ENCODE measurements at regions not wholly inside any gene's neighbourhood (a gene's known extent, or its start where the extent isn't known, plus 50 kb on each side); places are given as distances from the start of the nearest gene placed in this dataset.

DNA sequence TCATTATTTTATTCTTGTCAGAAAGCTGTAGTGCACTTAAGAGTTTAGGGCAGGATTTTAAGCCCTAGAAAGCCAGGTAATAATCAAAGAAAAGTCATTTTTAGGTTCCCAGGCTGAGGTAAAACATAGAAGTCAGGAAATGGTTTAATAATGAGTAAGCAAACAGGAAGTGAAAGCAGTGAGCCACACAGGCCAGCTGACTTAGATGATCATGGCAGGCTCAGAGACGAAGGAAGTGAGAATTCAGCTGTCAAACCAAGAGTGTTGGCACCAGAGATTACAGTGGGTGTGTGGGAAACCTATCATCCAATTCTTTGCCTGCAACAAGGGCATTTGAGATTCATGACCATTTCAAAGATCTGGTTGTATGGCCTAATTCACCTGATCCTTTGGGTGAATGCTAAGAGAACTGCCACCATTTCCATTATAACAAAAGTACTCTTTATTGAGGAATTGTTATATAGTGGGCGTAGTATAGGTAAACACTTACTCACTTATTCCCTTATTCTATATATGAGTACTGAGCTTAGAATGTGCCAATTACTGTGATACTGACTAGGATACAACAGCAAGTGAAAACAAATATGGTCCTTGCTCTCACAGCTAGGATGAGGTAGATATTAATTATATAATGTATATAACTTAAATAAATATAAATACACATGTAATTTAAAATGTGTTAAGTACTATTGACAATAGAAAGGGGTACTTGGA is 103.7 kb upstream of the EDNRB start:
- no peak for DNase-seq (ENCODE audit: low read depth, low spot score)

- DNase-seq (ENCODE audit: low read depth, low spot score) = no peak
These were observed 102.2 kb upstream of the EDNRB start for GRCh38 chr13:78020861-78021260.

GRCh38 chr13:78015782-78016181 is 97.2 kb upstream of the EDNRB start:
- no peak for DNase-seq (ENCODE audit: low read depth, low spot score)

DNA sequence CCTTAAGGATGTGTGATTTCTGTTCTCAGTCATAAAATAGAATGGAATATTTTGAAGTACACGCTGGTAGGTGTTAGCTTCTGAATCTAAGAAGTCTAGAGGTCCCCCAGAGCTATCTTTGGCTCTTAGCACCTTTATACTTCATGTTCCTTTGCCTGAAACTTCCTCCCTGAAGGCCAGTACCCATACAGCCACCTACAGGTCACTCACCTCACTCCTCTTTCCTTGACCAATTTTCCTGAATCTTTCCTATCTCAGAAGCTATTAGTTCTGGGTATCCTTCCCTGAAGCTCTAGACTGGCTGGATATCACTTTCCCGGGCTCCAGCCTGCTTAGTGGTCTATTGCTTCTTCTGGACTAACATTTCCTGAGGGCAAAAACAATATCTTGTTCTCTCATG is 93.4 kb upstream of the EDNRB start:
- DNase-seq (ENCODE audit: low read depth, low spot score) = no peak

DNA sequence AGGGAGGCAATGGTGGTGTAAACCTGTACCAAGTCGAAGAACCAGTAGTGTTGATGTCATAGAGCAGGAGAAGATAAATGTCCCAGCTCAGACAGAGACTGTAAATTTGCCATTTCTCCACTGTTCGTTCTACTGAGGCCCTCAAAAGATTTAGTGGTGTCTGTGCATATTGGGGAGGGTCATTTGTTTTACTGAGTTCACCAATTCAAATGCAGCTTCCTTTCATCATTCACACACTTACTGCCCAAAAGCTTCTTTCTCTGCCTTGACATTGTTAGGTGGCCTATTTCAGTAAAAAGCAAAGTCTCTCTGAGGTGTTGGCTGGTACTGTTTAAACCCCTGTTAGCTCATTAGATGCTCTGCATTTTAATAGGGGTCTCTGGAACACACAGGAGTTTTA is 86.2 kb upstream of the EDNRB start:
- DNase-seq (ENCODE audit: low read depth, low spot score) = no peak

GRCh38 chr13:77999746-78000145 is 81.1 kb upstream of the EDNRB start:
- DNase-seq (ENCODE audit: low read depth, low spot score) = no peak

- no peak for DNase-seq (ENCODE audit: low read depth, low spot score)
These were observed 75.5 kb upstream of the EDNRB start for GRCh38 chr13:77994166-77994565.

GRCh38 chr13:77991003-77991402 is 72.4 kb upstream of the EDNRB start:
- no peak for DNase-seq (ENCODE audit: low read depth, low spot score)

DNA sequence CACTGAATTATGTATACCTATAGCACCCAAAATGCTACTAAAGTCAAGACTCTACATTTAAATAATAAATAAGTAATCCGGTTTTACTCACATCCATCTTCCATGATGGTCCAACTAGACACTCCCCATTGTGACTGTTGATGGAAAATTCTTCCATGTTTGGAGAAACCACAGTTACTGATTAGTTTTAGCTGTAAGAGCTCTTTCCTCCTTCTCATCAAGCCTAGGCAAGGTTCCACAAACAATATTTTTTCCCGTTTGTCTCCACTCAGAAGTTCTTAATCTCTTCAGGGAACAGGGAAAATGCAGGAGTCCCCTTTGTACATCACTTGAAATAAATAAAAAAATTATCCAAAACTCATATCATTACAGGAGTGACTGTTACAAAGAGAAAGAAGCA is 70.7 kb upstream of the EDNRB start:
- no peak for DNase-seq (ENCODE audit: low read depth, low spot score)

DNA sequence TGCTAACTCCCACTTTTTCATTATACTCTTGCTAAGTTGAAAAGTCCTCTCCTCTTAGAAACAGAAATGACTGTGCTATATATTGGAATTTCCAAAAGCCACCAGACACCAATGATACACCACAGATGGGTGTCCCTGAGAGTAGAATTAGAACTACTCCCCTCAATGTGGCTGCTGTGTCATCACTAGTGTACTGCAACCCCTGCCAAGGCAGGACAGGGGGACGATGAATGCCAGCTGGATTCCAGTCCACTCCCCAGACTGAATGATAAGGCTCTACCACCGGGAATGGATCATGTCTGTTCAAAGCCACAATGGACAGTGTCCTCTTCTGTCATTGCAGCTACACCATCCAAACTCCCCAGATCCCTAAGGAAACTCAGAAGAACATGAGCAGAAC is 69.7 kb upstream of the EDNRB start:
- no peak for DNase-seq (ENCODE audit: low read depth, low spot score)

GRCh38 chr13:77986713-77987112 is 68.1 kb upstream of the EDNRB start:
- DNase-seq (ENCODE audit: low read depth, low spot score) = no peak

GRCh38 chr13:77985866-77986636 is 67.4 kb upstream of the EDNRB start:
- no peak for DNase-seq (ENCODE audit: low read depth, low spot score)

DNA sequence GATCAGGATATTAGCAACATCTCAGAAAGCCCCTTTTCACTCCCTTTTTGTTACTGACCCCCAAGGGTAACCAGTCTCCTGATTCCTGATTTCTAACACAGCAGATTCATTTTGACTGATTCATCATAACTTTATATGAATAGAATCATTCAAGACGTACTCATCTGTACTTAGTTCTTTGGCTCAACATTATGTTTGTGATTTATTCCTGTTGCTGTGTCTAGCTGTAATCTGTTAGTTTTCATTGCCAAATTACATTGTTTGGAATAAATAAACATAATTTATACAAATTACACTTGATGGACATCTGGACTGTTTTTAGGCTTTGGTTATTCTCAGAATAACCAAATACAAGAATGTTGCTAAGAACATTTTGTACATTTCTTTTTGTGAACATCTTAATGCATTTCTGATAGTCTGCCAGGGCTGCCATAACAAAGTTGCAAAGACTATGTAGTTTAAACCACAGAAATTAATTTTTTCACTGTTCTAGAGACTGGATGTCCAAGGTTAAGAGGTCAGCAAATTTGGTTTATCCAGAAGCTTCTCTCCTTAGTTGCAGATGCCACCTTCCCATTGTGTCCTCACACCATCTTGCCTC is 62.8 kb upstream of the EDNRB start:
- DNase-seq (ENCODE audit: low read depth, low spot score) = no peak

DNA sequence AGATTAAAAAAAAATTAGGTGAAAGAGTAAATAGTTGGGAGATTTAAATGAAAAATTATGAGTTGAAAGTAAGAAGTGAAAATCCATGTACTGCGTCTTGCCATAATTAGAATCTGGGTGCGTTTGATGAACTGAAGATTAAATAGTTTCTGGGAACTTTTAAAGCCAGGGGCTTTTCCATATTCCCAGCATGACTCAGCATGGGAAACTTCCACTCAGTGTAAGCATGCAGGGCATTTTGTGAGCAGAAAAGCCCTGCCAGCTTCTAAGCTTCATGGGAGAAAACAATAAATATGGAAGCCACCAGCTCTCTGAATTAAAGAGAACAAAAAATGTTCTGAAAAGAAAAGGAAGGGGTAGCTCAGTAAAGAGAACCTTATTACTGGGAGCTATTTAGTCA is 62.0 kb upstream of the EDNRB start:
- no peak for DNase-seq (ENCODE audit: low read depth, low spot score)

DNA sequence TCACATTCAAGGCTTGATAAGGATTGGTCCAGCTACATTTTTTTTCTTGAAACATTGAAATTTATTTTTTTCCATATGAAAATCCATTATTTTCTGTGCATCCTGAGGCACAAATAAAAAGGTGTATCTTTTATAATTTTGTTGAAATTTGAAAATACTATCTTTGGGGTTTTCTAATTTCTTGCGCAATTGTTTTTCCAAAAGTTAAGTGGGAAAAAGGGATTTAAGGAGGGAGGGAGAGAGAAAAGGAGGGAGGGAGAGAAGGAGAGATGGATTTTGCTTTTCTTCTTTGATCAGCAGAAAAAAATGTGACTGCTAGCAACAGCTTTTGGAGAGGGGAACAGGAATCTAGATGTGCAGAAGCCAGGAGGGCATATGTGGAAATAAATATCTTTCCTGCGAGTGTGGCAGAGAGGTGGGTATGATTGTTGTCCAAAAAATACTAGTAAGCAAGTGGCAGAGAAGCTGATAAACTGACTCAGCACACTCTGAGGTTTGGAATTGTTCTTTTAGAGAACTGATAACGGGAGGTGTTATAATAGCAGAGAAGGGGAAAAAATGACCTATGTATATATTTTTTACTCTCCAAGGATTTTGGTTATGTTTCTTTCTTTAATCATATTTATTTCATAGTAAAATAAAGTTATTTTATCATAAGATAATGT is 61.2 kb upstream of the EDNRB start:
- DNase-seq (ENCODE audit: low read depth, low spot score) = no peak

GRCh38 chr13:77975358-77976042 is 56.9 kb upstream of the EDNRB start:
- no peak for DNase-seq (ENCODE audit: low read depth, low spot score)

DNA sequence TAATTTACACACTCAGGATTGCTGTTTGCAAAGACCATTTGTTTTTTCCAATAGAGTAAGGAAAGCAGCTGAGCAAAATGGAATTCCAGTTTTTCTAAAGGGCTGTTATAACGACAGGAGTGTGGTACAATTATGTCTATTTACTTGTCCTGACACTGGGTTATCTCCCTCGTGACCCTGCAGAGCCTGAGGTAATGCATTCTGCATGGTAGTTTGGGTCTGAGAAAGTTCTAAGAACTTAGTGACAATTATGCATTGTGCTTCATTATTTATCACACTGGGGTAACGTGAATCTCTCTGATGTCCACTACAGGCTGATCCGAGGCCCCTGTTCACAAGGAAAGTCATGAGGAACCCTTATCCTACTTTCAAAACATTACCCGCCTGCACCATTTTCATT is 50.7 kb upstream of the EDNRB start:
- no peak for DNase-seq (ENCODE audit: low read depth, low spot score)

Measured in smooth muscle cell of the brain vasculature (primary cell).